GM23248 (cell line): ENCODE measurements at regions not wholly inside any gene's neighbourhood (a gene's known extent, or its start where the extent isn't known, plus 50 kb on each side); places are given as distances from the start of the nearest gene placed in this dataset.

Experiments used
- EZH2 ChIP-seq: fragments of 200-600 bp; sonication (generic); IDR thresholded peaks from 2 replicates; pipeline ENCODE4 v1.6.1; 2018; ENCODE audit warnings: antibody characterized with exemption, mild to moderate bottlenecking; ENCODE audit not compliant: insufficient read depth, poor library complexity, severe bottlenecking
- EZH2phosphoT487 ChIP-seq: fragments of 200-600 bp; sonication (generic); IDR thresholded peaks from 2 replicates; pipeline ENCODE4 v1.6.1; 2018; ENCODE audit warnings: antibody characterized with exemption, moderate library complexity, mild to moderate bottlenecking, low read depth; ENCODE audit not compliant: insufficient read depth

DNA sequence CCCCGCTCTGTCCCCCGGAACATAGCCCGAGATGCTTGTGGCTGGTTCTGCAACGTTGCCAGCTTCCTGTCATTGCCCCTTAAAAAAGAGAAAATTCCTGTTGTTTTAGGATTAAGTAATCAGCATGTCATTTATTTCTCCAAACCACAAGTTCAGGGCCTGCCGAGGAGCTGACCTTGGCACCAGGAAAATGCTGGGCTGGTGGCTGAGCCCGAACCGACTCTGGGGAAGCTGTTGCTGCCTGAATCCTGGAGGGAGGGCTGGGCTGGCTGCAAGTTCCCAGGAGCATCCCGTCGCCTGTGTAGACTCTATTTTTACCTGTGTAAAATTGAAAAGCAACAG is 130.9 kb upstream of the FOXF1 start:
- TF ChIP-seq EZH2 (no peak), EZH2phosphoT487 (no peak)
